Activated CD4-positive, alpha-beta memory T cell treated with anti-CD3 and anti-CD28 coated beads, Interleukin-2, amount 10 ng/mL, durations not matched to agents 7 days and 5 days (primary cell): ENCODE measurements at regions not wholly inside any gene's neighbourhood (a gene's known extent, or its start where the extent isn't known, plus 50 kb on each side); places are given as distances from the start of the nearest gene placed in this dataset.

ENCODE experiments used
- CTCF ChIA-PET: fragments of 350-600 bp; sonication (Branson Sonifier 250); formaldehyde crosslinking; loops from one replicate; lab custom pipeline; 2021; ENCODE audit warnings: antibody characterized with exemption, inconsistent platforms; lab: Charles Lee
- POLR2A ChIA-PET: fragments of 350-600 bp; sonication (Branson Sonifier 250); formaldehyde crosslinking; loops from one replicate; lab custom pipeline; 2021; ENCODE audit warnings: antibody characterized with exemption; lab: Charles Lee
- DNase-seq: peaks from one replicate; pipeline ENCODE4 v3.0.0-alpha.2; 2020
- H3K27ac Mint-ChIP-seq: one replicate; pipeline ENCODE4 v1.8.0; 2021; ENCODE audit warnings: mild to moderate bottlenecking, mixed read lengths
- H3K27me3 Mint-ChIP-seq: one replicate; pipeline ENCODE4 v1.8.0; 2021; ENCODE audit warnings: mixed read lengths
- H3K36me3 Mint-ChIP-seq: one replicate; pipeline ENCODE4 v1.8.0; 2021; ENCODE audit warnings: low read depth, mixed read lengths
- H3K4me1 Mint-ChIP-seq: one replicate; pipeline ENCODE4 v1.8.0; 2021; ENCODE audit warnings: mixed read lengths
- H3K4me3 Mint-ChIP-seq: one replicate; pipeline ENCODE4 v1.8.0; 2021; ENCODE audit warnings: mild to moderate bottlenecking, mixed read lengths
- H3K9me3 Mint-ChIP-seq: one replicate; pipeline ENCODE4 v1.8.0; 2021; ENCODE audit warnings: mixed read lengths

DNA sequence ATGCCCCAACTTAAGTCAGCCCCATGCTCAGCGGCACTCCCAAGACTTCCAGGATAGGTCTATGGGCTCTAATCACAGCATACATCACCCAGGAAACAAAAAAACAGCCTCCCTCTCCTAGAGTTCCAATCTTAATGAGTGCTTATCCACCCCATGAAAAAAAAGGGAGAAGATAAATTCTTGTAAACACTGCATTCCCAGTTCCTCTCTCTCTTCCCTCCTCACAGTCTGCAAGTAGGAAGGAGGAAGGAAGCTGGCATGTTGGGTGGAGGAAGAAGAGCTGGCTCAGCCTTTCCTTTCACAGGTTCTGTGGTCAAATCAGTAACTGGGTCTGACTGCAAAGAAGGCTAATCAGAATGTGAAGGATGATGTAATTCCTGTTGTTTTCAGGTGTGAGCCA, 69.9 kb upstream of the ZC3H11B start:
- H3K36me3 Mint-ChIP-seq = no peaks in the 10 kb centered on the region
- DNase-seq = no peak
- no peak overlapping the region for H3K4me3 Mint-ChIP-seq
- H3K27me3 Mint-ChIP-seq = no peaks in the 10 kb centered on the region
- CTCF ChIA-PET = no interaction called here
- no peaks in the 10 kb centered on the region for H3K9me3 Mint-ChIP-seq
- H3K27ac Mint-ChIP-seq = no peak overlapping the region
- no peaks in the 10 kb centered on the region for H3K4me1 Mint-ChIP-seq
- POLR2A ChIA-PET = no interaction called here

DNA sequence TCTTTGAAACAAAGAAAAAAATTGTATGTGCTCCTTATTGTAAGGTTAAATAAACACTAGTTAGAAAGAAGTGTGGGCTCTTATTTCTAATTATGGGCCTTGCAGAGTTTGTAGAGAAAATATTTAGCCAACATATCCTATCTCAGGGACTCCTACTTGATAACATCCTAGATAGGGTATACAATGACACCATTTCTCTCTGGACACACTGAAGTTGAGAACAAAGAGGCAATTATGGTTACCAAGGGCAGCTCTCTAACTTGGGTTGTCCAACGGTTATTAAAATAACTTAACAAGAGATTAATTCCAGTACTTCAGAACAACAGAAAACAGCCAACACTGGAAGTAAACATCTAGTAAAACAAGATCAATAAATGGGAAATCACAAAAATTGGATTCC, 69.0 kb upstream of the ZC3H11B start:
- Mint-ChIP-seq H3K27ac (no peak overlapping the region), H3K4me1 (no peaks in the 10 kb centered on the region), H3K36me3 (no peaks in the 10 kb centered on the region), H3K9me3 (no peaks in the 10 kb centered on the region), H3K4me3 (no peak overlapping the region), H3K27me3 (no peaks in the 10 kb centered on the region)
- ChIA-PET CTCF (no interaction called here), POLR2A (no interaction called here)
- DNase-seq = no peak

DNA sequence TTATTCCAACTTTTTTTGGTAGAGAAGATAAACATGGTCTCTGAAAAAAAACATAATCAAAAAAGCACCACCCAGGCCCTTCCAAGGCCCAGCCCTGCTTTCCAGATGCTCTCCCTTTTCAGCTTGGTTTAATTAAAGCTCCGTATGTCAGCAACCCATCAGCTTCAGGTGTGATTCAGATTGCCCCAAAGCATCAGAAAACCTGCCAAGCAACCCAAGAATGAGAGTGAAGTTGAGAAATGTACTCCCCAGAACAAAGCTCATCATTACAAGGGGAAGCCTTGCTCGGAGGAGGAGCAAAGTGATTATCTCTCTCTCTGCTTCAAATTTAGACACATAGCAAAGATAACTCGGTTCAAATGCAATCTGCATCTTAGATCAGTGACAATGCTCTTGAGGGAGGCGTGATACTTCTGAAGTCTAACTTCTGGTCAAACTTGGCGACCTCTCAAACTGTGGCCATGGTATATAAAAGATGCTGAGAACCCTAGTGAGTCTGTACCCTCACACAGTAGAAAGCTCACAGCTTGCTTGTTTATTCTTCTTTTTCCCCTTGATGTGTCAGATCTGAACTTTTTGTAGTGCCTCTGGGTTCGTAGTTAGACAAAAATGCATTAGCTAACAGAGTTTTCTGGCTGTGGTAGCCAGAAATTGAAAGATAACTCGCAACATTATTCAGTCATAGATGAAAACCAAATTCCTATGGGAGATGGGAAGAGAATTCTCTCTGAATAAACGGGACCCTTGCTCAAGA, 63.3 kb upstream of the ZC3H11B start:
- no peaks in the 10 kb centered on the region for H3K9me3 Mint-ChIP-seq
- ChIA-PET POLR2A (no interaction called here), CTCF (no interaction called here)
- H3K27me3 Mint-ChIP-seq = no peaks in the 10 kb centered on the region
- no peaks in the 10 kb centered on the region for H3K36me3 Mint-ChIP-seq
- DNase-seq = no peak
- no peak overlapping the region for H3K4me3 Mint-ChIP-seq
- no peak overlapping the region for H3K27ac Mint-ChIP-seq
- no peaks in the 10 kb centered on the region for H3K4me1 Mint-ChIP-seq

DNA sequence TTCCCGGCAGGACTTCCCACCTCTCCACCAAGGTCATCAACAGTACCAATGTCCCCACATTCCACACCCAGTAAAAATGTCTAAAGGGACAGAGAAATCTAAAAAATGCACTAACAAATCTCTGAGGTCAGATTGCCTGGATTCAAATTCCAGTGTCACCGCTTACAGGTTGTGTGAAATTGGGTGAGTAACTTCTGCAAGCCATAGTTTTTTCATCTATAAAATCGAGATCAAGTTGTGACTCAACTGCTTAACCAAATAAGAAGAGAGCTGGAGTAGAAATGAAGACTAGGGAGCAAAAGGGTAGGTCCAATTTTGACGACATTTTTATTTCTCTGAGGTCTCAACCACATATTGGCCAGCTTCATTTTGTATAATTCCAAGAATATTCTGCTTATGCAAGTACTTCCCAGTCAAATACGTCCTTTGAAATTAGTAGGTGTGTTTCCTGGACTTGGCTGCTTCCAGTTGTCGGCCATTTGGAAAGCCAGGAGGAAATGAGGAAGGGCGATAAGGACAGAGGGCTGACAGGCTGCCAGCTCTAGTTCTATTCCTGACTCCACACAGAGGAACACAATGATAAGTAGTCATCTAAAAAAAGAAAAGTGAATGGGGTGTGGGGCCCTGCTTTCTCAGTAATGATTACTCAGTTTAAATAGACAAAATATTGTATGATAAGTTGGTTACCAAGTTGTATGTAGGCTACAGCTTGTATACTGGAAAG, 57.7 kb upstream of the ZC3H11B start:
- ChIA-PET POLR2A (no interaction called here), CTCF (no interaction called here)
- H3K4me3 Mint-ChIP-seq = no peak overlapping the region
- DNase-seq = no peak
- H3K9me3 Mint-ChIP-seq = no peaks in the 10 kb centered on the region
- H3K4me1 Mint-ChIP-seq = no peaks in the 10 kb centered on the region
- H3K36me3 Mint-ChIP-seq = no peaks in the 10 kb centered on the region
- H3K27me3 Mint-ChIP-seq = no peaks in the 10 kb centered on the region
- H3K27ac Mint-ChIP-seq = no peak overlapping the region

DNA sequence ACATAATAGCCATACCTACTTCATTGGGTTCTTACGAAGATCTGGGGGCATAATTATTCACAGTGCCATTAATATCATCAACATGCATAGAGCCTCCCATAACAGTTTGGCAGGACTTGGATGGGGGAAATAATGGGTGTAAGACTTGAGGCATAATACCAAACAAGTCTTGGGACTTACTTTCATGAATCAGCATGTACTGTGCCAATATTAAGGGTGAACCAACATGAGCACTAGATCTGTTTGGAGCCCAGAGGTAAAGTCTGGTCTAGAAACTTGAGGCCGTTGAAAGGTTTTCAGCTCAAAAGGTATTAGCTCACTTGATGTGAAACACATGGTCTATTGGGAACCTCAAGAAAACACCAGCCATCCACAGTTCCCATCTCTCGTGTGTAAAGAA, 56.7 kb upstream of the ZC3H11B start:
- Mint-ChIP-seq H3K36me3 (no peaks in the 10 kb centered on the region), H3K4me1 (no peaks in the 10 kb centered on the region), H3K27me3 (no peaks in the 10 kb centered on the region), H3K27ac (no peak overlapping the region), H3K9me3 (no peaks in the 10 kb centered on the region), H3K4me3 (no peak overlapping the region)
- CTCF ChIA-PET = interaction anchor here (1.3 kb wide), 1 partner anchor 9 kb away, joined by 4 read pairs; no protein-coding TSS in a partner anchor
- POLR2A ChIA-PET = no interaction called here
- no peak for DNase-seq

DNA sequence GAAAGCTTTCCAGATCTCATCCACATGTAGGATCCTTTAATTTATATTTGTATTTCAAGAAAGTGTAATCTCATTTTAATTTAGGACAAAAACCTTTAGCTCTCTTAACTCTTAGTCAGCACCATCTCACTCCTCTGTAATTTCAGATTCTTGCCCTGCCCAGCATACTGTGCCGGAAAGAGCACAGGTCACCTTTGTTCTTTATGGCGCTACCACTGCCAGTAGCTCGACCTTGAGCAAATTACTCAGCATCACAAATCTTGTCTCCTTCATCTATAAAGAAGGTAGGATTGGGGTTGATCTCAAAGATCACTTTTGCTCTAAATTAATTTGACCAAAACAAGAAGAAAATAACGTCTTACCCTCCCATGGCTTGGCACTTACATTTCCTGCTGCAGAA, 56.1 kb upstream of the ZC3H11B start:
- Mint-ChIP-seq H3K9me3 (no peaks in the 10 kb centered on the region), H3K36me3 (no peaks in the 10 kb centered on the region), H3K27ac (no peak overlapping the region), H3K4me3 (no peak overlapping the region), H3K27me3 (no peaks in the 10 kb centered on the region), H3K4me1 (no peaks in the 10 kb centered on the region)
- no peak for DNase-seq
- ChIA-PET CTCF (interaction anchor here (1.3 kb wide), 1 partner anchor 8 kb away, joined by 4 read pairs; no protein-coding TSS in a partner anchor), POLR2A (no interaction called here)

DNA sequence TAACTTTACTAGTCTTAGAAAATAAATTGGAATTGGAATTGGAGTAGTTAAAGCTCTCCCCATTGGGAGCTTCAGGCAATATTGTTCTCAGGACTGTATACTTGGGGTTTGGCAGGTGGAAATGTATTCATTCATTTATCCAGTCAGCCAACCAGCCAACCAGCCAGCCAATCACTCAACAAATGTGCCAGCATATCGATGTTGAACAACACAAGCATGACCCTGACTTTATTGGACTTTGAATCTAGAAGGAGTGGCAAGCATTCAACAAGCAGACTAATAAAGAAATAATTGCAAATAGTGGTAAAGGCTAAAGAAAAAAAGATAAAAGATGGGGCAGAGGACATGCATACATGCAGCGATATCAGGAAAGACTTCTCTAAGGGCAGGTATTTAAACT, 55.5 kb upstream of the ZC3H11B start:
- H3K4me3 Mint-ChIP-seq = no peak overlapping the region
- CTCF ChIA-PET = interaction anchor here (1.3 kb wide), 1 partner anchor 7 kb away, joined by 4 read pairs; no protein-coding TSS in a partner anchor

DNA sequence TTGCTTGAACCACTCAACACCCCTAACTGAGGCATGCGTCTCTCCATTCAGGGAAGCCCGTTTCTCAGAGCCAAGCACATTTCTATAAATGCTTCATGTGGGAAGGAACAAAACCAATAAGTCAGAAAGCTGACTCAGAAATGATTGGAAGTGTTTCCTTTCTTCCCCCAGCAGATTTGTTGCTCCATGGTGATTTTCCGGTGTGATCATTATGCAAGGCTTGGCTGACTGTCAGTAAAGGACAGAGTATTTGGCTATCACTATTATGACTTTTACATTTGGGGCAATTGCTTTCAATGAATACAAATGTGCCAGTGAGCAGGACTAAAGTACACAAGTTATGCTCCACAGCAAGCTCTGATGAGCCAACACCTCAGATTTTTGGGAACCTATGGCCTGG, 53.3 kb upstream of the ZC3H11B start:
- ChIA-PET POLR2A (no interaction called here), CTCF (no interaction called here)
- Mint-ChIP-seq H3K27me3 (no peaks in the 10 kb centered on the region), H3K4me1 (no peaks in the 10 kb centered on the region), H3K9me3 (no peaks in the 10 kb centered on the region), H3K27ac (no peak overlapping the region), H3K36me3 (no peaks in the 10 kb centered on the region), H3K4me3 (no peak overlapping the region)
- DNase-seq = no peak

More for the DNA sequence above, 55.5 kb upstream of the ZC3H11B start:
- no peaks in the 10 kb centered on the region for H3K4me1 Mint-ChIP-seq
- no peaks in the 10 kb centered on the region for H3K36me3 Mint-ChIP-seq
- no peaks in the 10 kb centered on the region for H3K27me3 Mint-ChIP-seq
- POLR2A ChIA-PET = no interaction called here
- H3K9me3 Mint-ChIP-seq = no peaks in the 10 kb centered on the region
- H3K27ac Mint-ChIP-seq = no peak overlapping the region
- DNase-seq = no peak

DNA sequence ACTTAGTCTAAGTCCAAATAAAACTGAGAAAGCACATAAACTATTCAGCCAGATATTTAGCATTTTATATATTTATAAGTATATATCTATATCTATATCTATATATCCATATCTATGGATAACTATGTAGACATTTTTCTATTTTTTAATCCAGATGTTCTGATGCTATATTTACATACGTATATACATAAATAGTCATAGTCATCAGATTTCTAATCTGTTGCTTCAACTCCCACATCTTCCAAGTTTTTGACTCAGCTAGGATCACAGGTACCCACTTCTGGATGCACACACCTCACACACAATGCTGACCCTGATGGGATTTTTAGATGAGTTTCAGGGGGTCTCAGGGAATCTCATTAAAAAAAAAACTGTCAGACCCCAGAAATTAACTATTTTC, 52.2 kb upstream of the ZC3H11B start:
- no peaks in the 10 kb centered on the region for H3K9me3 Mint-ChIP-seq
- H3K27ac Mint-ChIP-seq = no peak overlapping the region
- H3K4me1 Mint-ChIP-seq = peaks cover 4% of the 10 kb centered on the region
- H3K36me3 Mint-ChIP-seq = no peaks in the 10 kb centered on the region
- no peak for DNase-seq
- CTCF ChIA-PET = no interaction called here
- no peak overlapping the region for H3K4me3 Mint-ChIP-seq
- H3K27me3 Mint-ChIP-seq = peaks cover 4% of the 10 kb centered on the region
- POLR2A ChIA-PET = no interaction called here

DNA sequence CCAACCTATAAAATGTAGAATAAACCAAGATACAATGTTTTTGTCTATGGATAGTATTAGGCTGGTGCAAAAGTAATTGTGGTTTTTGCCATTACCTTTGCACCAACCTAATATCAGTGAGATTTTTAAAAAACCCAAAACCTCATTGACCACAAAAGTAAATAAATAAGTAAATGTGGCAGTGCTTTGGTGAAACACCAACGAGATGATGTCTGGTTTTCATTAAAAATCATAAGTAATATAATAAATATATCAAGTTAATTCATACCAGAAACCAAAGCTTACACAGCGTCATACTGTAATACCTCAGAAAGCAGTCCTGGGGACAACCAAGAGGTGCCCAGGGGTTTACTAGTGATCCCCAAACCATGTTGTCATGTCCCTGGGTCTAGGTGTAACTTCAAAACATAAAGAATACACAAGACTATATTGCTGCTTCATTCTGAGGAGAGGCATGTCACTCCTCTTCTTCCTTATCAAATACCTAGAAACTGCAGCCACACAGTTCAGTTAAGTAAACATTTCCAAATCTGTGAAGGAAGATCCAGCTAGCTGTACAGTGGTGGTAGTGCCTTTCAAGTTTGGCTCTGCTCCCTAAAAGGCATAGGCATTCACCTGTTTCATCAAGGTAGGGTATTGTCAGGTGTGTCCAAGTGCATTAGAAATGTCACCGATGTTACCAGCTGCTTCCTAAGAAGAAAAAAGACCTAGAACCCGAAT, 51.6 kb upstream of the ZC3H11B start:
- CTCF ChIA-PET = interaction anchor here (0.7 kb wide), 1 partner anchor 1062 kb away, joined by 3 read pairs; no protein-coding TSS in a partner anchor
- Mint-ChIP-seq H3K9me3 (no peaks in the 10 kb centered on the region), H3K27me3 (peaks cover 4% of the 10 kb centered on the region), H3K36me3 (no peaks in the 10 kb centered on the region), H3K4me1 (peaks cover 4% of the 10 kb centered on the region), H3K27ac (no peak overlapping the region), H3K4me3 (no peak overlapping the region)
- POLR2A ChIA-PET = no interaction called here
- no peak for DNase-seq
